PC-9 (cell line): ENCODE measurements at regions not wholly inside any gene's neighbourhood (a gene's known extent, or its start where the extent isn't known, plus 50 kb on each side); places are given as distances from the start of the nearest gene placed in this dataset.

Experiments used
- BruUV-seq: library from RNA; stranded (reverse); fragments of 400-500 nt; replicated peaks from 2 replicates; lab custom pipeline; 2021; lab: Mats Ljungman, UMichigan
- CTCF ChIA-PET: fragments of 300-600 bp; sonication (Branson Sonifier 250); formaldehyde crosslinking; loops from one replicate; lab custom pipeline; 2022; ENCODE audit warnings: antibody characterized with exemption; lab: Charles Lee
- POLR2A ChIA-PET: fragments of 300-600 bp; sonication (Branson Sonifier 250); formaldehyde crosslinking; loops from one replicate; lab custom pipeline; 2022; ENCODE audit warnings: antibody characterized with exemption; ENCODE audit not compliant: unreplicated experiment; lab: Charles Lee
- DNase-seq, 2 experiments: peaks; one replicate each; pipeline versions ENCODE4 v3.0.0 to v3.0.0-alpha.2; 2015 to 2022; ENCODE audit warnings: mixed read lengths in 1 of 2
- H2AFZ ChIP-seq: fragments of 200-600 bp; sonication (generic); 2 replicates; pipeline ENCODE4 v1.8.1; 2017; ENCODE audit warnings: antibody characterized with exemption
- H3F3A ChIP-seq: fragments of 200-600 bp; sonication (generic); 2 replicates; pipeline ENCODE4 v1.8.1; 2017; ENCODE audit warnings: antibody characterized with exemption, mild to moderate bottlenecking, low read depth; ENCODE audit not compliant: insufficient read depth
- H3K27ac ChIP-seq: fragments of 200-600 bp; sonication (generic); 2 replicates; pipeline ENCODE4 v1.6.1; 2016; ENCODE audit warnings: mixed run types
- H3K27me3 ChIP-seq: fragments of 200-600 bp; sonication (generic); 2 replicates; pipeline ENCODE4 v1.6.1; 2016; ENCODE audit warnings: low read depth, mixed run types; ENCODE audit not compliant: insufficient read depth
- H3K36me3 ChIP-seq: fragments of 200-600 bp; sonication (generic); 2 replicates; pipeline ENCODE4 v1.6.1; 2016; ENCODE audit warnings: low read depth, mixed run types
- H3K4me1 ChIP-seq: fragments of 200-600 bp; sonication (generic); replicated peaks from 2 replicates; pipeline ENCODE4 v1.6.1; 2016; ENCODE audit warnings: mixed run types; ENCODE audit not compliant: insufficient read depth
- H3K4me2 ChIP-seq: fragments of 200-600 bp; sonication (generic); 2 replicates; pipeline ENCODE4 v1.6.1; 2017; ENCODE audit warnings: mixed run types
- H3K4me3 ChIP-seq: fragments of 200-600 bp; sonication (generic); 2 replicates; pipeline ENCODE4 v1.6.1; 2016; ENCODE audit warnings: mixed run types
- H3K79me2 ChIP-seq: fragments of 200-600 bp; sonication (generic); 2 replicates; pipeline ENCODE4 v1.6.1; 2017; ENCODE audit warnings: low read depth, mixed run types
- H3K9me2 ChIP-seq: fragments of 200-600 bp; sonication (generic); 2 replicates; pipeline ENCODE4 v1.8.1; 2017; ENCODE audit warnings: mild to moderate bottlenecking; ENCODE audit not compliant: insufficient read depth
- H3K9me3 ChIP-seq: fragments of 200-600 bp; sonication (generic); 2 replicates; pipeline ENCODE4 v1.8.1; 2016; ENCODE audit warnings: low read depth; ENCODE audit not compliant: insufficient read depth
- H4K20me1 ChIP-seq: fragments of 200-600 bp; sonication (generic); 2 replicates; pipeline ENCODE4 v1.8.1; 2017; ENCODE audit not compliant: insufficient read depth
- CTCF ChIP-seq: fragments of 200-600 bp; sonication (generic); conservative IDR thresholded peaks from 2 replicates; pipeline ENCODE4 v1.6.1; 2017; ENCODE audit warnings: mixed run types, antibody characterized with exemption, mild to moderate bottlenecking, moderate library complexity
- EZH2 ChIP-seq: fragments of 200-600 bp; sonication (generic); IDR thresholded peaks from 2 replicates; pipeline ENCODE4 v1.8.0; 2017; ENCODE audit warnings: antibody characterized with exemption, low read depth
- intact Hi-C: fragments of 100-400 bp; cut with micrococcal nuclease; formaldehyde crosslinking; loops from one replicate; pipeline ENCODE4 v1.10.0; 2022; ENCODE audit not compliant: unreplicated experiment

DNA sequence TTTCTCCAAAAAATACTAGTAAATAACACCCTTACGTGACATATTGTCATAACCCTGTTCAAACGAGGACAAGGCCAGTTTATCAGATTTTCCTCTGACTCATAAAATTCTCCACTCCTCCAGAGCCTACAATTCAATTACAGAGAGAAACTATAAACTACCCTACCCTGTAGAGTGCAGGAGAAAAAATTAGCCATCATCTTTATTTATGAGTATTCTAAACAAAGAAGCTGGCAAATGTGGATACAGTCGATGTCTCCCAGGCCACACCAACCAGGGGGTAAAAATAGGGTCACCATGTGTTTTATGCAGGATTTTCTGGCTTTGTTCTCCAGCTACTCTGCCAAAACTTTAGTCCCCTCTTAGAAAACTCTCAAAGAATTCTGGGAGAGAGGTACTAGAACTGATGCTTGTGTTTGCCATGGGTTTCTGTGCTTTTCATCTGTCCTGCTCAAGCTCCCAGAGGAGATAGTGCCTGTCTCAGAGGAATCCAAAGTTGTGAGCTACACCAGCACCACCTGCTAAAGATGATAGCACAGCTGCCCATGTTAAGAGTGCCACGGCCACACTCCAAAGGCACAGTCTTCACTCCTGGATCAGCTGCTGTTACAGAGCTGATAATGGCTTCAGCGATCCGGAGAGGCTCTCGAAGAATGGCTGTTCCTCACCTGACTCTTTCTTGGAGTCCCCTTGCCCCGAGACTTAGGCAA lies 150.2 kb downstream of the IMPG2 start:
- intact Hi-C loops = no loop called here
- Histone ChIP-seq H3K36me3 (no peaks in the 10 kb centered on the region), H4K20me1 (no peaks in the 10 kb centered on the region), H3K4me3 (no peak overlapping the region), H3F3A (no peaks in the 10 kb centered on the region), H3K9me2 (0 out of 2 replicates have a peak, but pooled peaks cover 4% of the 10 kb centered on the region), H3K9me3 (peaks cover 5% of the 10 kb centered on the region; the same call in 1 of the 2 replicates), H3K4me2 (no peak overlapping the region), H3K4me1 (no peaks in the 10 kb centered on the region), H2AFZ (peak overlapping the region; percentile 22; the same call in 1 of the 2 replicates), H3K27ac (no peak overlapping the region), H3K27me3 (no peaks in the 10 kb centered on the region), H3K79me2 (no peaks in the 10 kb centered on the region)
- no peak for TF ChIP-seq EZH2
- no peak for TF ChIP-seq CTCF
- CTCF ChIA-PET = interaction anchor here (0.6 kb wide), 1 partner anchor 52 kb away, joined by 3 read pairs; no protein-coding TSS in a partner anchor
- POLR2A ChIA-PET = no interaction called here
- BruUV-seq = no TSS peak
- DNase-seq = no peak

- TF ChIP-seq CTCF (no peak), EZH2 (no peak)
- Histone ChIP-seq H3K4me1 (no peaks in the 10 kb centered on the region), H3K27me3 (no peaks in the 10 kb centered on the region), H3K79me2 (no peaks in the 10 kb centered on the region), H3K27ac (no peak overlapping the region), H3K36me3 (no peaks in the 10 kb centered on the region), H3K9me3 (peaks cover 5% of the 10 kb centered on the region; the same call in 1 of the 2 replicates), H3K4me2 (no peak overlapping the region), H4K20me1 (no peaks in the 10 kb centered on the region), H3F3A (no peaks in the 10 kb centered on the region), H2AFZ (no peak overlapping the region), H3K4me3 (no peak overlapping the region), H3K9me2 (0 out of 2 replicates have a peak, but pooled peaks cover 4% of the 10 kb centered on the region)
- ChIA-PET POLR2A (no interaction called here), CTCF (no interaction called here)
- no TSS peak for BruUV-seq
- intact Hi-C loops = no loop called here
- DNase-seq = no peak
Measured at GRCh38 chr3:101169516-101169915, 150.9 kb downstream of the IMPG2 start.

DNA sequence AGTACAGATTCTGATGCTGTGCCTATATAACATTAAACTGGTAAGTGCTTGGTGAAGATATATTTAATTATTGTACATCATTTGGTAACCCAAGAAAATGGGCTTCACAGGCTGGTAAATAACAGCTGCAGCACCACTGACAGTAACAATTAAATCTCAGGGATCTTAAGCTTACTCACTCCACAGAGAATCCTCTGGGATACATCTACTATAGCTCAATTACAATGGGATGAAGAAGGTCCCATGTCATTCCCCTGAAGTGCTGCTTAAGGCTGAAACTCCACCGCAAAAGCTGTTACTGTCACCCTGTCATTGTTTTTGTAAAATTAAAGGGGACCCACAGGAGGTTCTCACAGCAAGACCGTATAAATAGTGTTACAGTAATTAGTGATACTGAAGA lies 153.0 kb downstream of the IMPG2 start:
- no peaks in the 10 kb centered on the region for H3K9me2 ChIP-seq
- POLR2A ChIA-PET = no interaction called here
- intact Hi-C loops = no loop called here
- H2AFZ ChIP-seq = no peak overlapping the region
- no peaks in the 10 kb centered on the region for H3K27me3 ChIP-seq
- no peaks in the 10 kb centered on the region for H3F3A ChIP-seq
- CTCF ChIA-PET = no interaction called here
- no peak for DNase-seq
- no peaks in the 10 kb centered on the region; the same call in 1 of the 2 replicates for H3K9me3 ChIP-seq
- TF ChIP-seq EZH2 (no peak), CTCF (no peak)
- H3K79me2 ChIP-seq = no peaks in the 10 kb centered on the region
- no peaks in the 10 kb centered on the region for H3K4me1 ChIP-seq
- H3K4me3 ChIP-seq = no peak overlapping the region
- no peak overlapping the region for H3K27ac ChIP-seq
- H4K20me1 ChIP-seq = no peaks in the 10 kb centered on the region
- H3K4me2 ChIP-seq = no peak overlapping the region
- BruUV-seq = no TSS peak
- H3K36me3 ChIP-seq = no peaks in the 10 kb centered on the region
